ENCODE measurements at regions not wholly inside any gene's neighbourhood (a gene's known extent, or its start where the extent isn't known, plus 50 kb on each side); places are given as distances from the start of the nearest gene placed in this dataset.

DNA sequence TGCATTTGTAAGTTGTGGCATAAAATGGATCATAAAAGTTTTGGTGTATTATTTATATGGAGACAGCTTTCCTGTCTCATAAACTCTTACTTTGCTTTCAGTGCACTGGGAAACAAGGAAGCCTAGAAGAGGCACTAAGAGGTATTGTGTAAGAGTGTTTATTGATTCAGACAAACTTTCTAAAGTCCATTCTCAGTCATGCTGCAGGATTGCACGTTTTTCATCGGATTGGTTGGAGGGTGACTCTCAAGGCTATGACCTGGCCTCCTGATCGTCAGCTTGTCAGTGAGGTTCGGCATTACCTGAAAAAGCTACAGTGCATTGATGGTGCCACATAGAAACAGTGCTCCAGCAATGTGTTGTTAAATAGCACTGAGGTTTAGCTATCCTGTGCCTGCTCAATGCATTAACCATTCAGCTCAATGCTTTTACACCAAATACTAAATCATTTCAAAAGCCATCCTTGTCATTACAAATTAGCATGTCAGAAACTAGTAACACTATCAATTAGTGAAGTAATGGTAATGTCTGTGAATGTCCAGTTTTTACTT is 545.5 kb downstream of the CBLN2 start:
- DNase-seq (ENCODE audit: low spot score in 2 of 2) = no peak
- no peak overlapping the region for H3K4me3 ChIP-seq (ENCODE audit: low read depth, poor library complexity, severe bottlenecking)
- 72 to 86% methylated on average over 4 of the region's 4 CpGs for WGBS, 2 donors
- intact Hi-C loops (cut with DNase I; ENCODE audit: low total_unique reads) = no loop called here
- TF ChIP-seq, protein P1, sequence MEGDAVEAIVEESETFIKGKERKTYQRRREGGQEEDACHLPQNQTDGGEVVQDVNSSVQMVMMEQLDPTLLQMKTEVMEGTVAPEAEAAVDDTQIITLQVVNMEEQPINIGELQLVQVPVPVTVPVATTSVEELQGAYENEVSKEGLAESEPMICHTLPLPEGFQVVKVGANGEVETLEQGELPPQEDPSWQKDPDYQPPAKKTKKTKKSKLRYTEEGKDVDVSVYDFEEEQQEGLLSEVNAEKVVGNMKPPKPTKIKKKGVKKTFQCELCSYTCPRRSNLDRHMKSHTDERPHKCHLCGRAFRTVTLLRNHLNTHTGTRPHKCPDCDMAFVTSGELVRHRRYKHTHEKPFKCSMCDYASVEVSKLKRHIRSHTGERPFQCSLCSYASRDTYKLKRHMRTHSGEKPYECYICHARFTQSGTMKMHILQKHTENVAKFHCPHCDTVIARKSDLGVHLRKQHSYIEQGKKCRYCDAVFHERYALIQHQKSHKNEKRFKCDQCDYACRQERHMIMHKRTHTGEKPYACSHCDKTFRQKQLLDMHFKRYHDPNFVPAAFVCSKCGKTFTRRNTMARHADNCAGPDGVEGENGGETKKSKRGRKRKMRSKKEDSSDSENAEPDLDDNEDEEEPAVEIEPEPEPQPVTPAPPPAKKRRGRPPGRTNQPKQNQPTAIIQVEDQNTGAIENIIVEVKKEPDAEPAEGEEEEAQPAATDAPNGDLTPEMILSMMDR (IDR thresholded peaks at IDR 0.05) = no peak
- TF ChIP-seq POLR2A (IDR thresholded peaks at IDR 0.05) = no peak

DNA sequence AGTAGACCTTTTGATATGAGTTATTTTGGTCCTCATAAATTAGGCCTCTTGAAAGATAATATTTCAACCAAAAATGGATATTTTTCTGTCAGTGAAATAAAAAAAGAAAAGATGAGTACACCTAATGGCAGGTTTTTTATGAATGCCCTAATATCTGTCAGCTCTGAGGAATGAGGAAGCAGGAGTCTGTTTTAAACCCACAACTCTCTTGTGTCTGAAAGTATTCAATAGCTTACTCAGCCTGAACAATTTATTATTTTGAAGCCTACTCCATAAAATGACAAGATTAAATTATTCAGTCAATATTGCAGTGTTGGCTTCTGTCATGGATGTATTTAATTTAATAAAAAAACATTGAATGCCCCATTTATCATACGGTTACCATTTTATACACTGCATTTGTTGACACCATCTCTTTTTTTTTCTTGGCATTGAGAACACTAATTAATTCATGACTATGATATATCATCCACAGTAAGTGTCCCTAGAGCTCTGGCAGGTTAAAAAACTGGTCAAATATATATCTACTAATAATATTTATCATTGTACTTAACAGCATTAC is 548.2 kb downstream of the CBLN2 start:
- WGBS, 2 donors = 75 to 79% methylated on average over 1 of the region's 1 CpG
- TF ChIP-seq, protein P1 (IDR thresholded peaks at IDR 0.05) = no peak
- no peak for TF ChIP-seq POLR2A (IDR thresholded peaks at IDR 0.05)
- DNase-seq (ENCODE audit: low spot score in 2 of 2) = no peak
- intact Hi-C loops (cut with DNase I; ENCODE audit: low total_unique reads) = no loop called here
- no peak overlapping the region for H3K4me3 ChIP-seq (ENCODE audit: low read depth, poor library complexity, severe bottlenecking)

DNA sequence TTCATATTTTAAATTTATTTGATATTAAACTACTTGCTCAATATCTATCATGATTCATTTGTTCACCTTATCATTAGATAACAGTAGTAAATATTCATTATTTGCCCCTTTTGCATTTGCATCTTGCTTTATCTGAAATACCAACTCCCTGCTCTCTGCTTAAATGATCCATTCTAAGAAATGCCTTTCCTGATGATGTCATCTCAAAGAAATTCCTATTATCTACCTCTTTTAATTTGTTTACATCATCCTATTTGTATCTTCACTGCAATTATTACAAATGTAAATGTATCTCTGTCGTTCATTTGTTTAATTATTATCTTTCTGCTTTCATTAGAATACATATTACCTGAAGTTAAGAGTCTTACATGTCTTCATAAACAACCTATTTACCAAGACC is 549.9 kb downstream of the CBLN2 start:
- TF ChIP-seq, protein P1 (IDR thresholded peaks at IDR 0.05) = no peak
- no peak for TF ChIP-seq POLR2A (IDR thresholded peaks at IDR 0.05)
- DNase-seq (ENCODE audit: low spot score in 2 of 2) = no peak
- intact Hi-C loops (cut with DNase I; ENCODE audit: low total_unique reads) = no loop called here
- WGBS, 2 donors = 68 to 83% methylated on average over 1 of the region's 1 CpG
- no peak overlapping the region for H3K4me3 ChIP-seq (ENCODE audit: low read depth, poor library complexity, severe bottlenecking)

DNA sequence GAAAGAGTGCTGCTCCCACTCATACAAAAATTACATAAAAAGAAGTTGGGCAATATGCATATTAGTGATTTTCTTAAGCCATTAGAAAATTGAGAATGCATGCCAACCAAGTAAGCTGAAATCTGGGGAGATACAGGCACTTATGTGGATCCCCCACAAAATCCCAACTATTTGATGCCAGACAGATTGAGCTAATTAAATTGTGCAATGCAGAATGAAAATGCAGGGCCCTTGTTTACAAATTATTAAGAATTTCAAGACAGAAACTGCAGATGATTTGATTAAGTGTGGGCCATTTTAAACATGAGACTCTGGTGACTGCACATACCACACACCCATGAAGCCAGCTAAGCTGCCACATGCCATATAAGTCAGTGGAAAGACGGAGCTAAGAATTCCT is 554.5 kb downstream of the CBLN2 start:
- WGBS, 2 donors = 60 to 67% methylated on average over 1 of the region's 1 CpG
- intact Hi-C loops (cut with DNase I; ENCODE audit: low total_unique reads) = loop anchor here (10.0 kb wide), 1 partner anchor 55 kb away; no protein-coding TSS in a partner anchor

DNA sequence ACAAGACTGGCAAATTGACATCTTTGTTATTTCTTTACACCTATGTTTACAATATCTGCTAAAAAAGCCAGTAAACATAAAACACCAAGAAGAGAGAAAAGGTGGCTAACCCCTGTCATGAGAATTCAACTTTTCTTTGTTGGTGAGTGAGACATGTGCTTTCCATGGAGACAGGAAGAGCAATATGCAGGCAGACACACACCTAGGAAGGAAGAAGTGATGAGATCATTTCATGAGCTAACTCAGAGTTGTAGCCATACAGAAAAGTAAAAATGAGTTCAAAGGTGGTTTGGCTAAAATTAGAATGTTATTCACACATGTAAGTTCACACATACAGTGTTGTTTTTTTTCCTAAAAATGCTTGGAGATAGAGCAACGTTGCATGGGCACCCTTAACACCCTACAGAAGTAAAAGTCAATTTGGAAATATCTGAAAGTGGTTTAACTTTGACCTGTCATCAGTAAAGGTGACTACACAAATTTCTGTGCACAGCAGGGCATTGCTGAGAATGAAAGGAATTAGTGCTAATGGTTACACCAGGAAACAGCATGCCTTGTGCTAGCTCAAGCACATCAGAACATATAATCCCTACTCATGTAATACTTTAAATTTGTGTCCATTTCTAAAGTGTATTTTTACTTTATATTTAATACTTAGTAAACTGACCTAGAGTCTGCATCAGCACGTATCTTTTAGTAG is 557.6 kb downstream of the CBLN2 start:
- WGBS, 2 donors = 52 to 53% methylated on average over 2 of the region's 2 CpGs
- TF ChIP-seq, protein P1 (IDR thresholded peaks at IDR 0.05) = no peak
- no peak for TF ChIP-seq POLR2A (IDR thresholded peaks at IDR 0.05)
- no peak overlapping the region for H3K4me3 ChIP-seq (ENCODE audit: low read depth, poor library complexity, severe bottlenecking)
- intact Hi-C loops (cut with DNase I; ENCODE audit: low total_unique reads) = loop anchor here (10.0 kb wide), 1 partner anchor 58 kb away; no protein-coding TSS in a partner anchor
- DNase-seq (ENCODE audit: low spot score in 2 of 2) = no peak

More for the DNA sequence above, 554.5 kb downstream of the CBLN2 start:
- TF ChIP-seq POLR2A (IDR thresholded peaks at IDR 0.05) = no peak
- TF ChIP-seq, protein P1 (IDR thresholded peaks at IDR 0.05) = no peak
- no peak overlapping the region for H3K4me3 ChIP-seq (ENCODE audit: low read depth, poor library complexity, severe bottlenecking)
- no peak for DNase-seq (ENCODE audit: low spot score in 2 of 2)
